Thyroid gland (tissue), 4 donors: ENCODE measurements at regions not wholly inside any gene's neighbourhood (a gene's known extent, or its start where the extent isn't known, plus 50 kb on each side); places are given as distances from the start of the nearest gene placed in this dataset.

Experiments
- POLR2A ChIP-seq, 2 donors: fragments of 450-650 bp; IDR thresholded peaks; one replicate each; pipeline ENCODE4 v1.6.1; 2017; ENCODE audit warnings: antibody characterized with exemption in 2 of 2, mild to moderate bottlenecking in 2 of 2, moderate library complexity in 1 of 2
- TF ChIP-seq, protein P1 (sequence below), 6 experiments: fragments of 200-600 bp in 3 of 6; fragments of 450-650 bp in 3 of 6; sonication (generic) in 3 of 6; IDR thresholded peaks; one replicate each; pipeline ENCODE4 v1.5.1; 2016 to 2019; ENCODE audit warnings: antibody characterized with exemption in 6 of 6, mild to moderate bottlenecking in 2 of 6, inconsistent platforms in 1 of 6, moderate library complexity in 1 of 6

DNA sequence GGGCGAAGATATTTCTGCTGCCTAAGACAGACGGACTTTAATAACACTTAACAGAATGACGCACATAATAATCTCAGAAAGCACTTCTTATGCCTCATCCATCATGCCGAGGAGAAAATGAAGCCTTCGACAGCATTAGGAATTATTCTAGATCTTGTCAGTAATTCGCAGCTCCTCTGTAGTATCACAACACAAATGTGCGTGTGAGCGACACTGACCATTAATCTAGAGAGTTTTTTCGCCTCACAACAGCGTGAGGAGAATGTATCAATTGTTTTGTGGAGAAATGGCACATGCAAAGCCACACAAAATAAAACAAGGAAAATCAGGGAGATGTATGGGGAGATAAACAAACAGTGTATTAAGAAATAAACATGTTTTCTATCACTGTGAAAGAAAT, 410.2 kb upstream of the PSMD7 start:
- TF ChIP-seq, protein P1, sequence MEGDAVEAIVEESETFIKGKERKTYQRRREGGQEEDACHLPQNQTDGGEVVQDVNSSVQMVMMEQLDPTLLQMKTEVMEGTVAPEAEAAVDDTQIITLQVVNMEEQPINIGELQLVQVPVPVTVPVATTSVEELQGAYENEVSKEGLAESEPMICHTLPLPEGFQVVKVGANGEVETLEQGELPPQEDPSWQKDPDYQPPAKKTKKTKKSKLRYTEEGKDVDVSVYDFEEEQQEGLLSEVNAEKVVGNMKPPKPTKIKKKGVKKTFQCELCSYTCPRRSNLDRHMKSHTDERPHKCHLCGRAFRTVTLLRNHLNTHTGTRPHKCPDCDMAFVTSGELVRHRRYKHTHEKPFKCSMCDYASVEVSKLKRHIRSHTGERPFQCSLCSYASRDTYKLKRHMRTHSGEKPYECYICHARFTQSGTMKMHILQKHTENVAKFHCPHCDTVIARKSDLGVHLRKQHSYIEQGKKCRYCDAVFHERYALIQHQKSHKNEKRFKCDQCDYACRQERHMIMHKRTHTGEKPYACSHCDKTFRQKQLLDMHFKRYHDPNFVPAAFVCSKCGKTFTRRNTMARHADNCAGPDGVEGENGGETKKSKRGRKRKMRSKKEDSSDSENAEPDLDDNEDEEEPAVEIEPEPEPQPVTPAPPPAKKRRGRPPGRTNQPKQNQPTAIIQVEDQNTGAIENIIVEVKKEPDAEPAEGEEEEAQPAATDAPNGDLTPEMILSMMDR (IDR thresholded peaks at IDR 0.05), result no peak
- TF ChIP-seq POLR2A (IDR thresholded peaks at IDR 0.05), result no peak
